ENCODE measurements at regions not wholly inside any gene's neighbourhood (a gene's known extent, or its start where the extent isn't known, plus 50 kb on each side); places are given as distances from the start of the nearest gene placed in this dataset.

DNA sequence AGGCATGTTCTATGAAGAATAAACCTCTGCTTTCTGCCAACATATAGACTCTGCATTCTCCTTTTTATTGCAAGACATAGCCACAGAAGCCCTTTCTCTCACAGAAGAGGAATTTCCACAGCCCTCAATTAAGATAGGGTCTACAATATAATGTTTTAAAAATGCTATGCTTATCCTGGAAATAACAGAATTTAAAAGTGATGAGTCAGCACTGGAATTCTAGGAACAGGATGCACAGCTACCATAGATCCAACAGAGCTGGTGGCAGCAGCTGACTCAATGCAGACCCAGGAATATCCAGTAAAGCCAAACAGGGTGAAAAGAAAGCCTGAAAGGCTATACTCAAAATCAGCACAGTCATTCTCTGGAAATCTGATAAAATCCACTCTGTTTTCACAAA is 866.9 kb downstream of the TRIB2 start (continued):
- no peak for TF ChIP-seq ZNF331 (CRISPR knock-in tag; IDR thresholded peaks at IDR 0.05; ENCODE audit: low read depth)
- no peak for TF ChIP-seq EZH2 (IDR thresholded peaks at IDR 0.05; ENCODE audit: low read depth, unreplicated experiment)
- TF ChIP-seq NANOG (IDR thresholded peaks at IDR 0.05; ENCODE audit: borderline replicate concordance), result no peak
- TF ChIP-seq, protein P1, sequence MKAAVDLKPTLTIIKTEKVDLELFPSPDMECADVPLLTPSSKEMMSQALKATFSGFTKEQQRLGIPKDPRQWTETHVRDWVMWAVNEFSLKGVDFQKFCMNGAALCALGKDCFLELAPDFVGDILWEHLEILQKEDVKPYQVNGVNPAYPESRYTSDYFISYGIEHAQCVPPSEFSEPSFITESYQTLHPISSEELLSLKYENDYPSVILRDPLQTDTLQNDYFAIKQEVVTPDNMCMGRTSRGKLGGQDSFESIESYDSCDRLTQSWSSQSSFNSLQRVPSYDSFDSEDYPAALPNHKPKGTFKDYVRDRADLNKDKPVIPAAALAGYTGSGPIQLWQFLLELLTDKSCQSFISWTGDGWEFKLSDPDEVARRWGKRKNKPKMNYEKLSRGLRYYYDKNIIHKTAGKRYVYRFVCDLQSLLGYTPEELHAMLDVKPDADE (IDR thresholded peaks at IDR 0.05), result no peak
- TF ChIP-seq ZNF114 (CRISPR knock-in tag; IDR thresholded peaks at IDR 0.05), result no peak

GRCh38 chr2:13584020-13584419 is 867.3 kb downstream of the TRIB2 start:
- Mint-ChIP-seq H3K9me3 (peaks cover 3% of the 10 kb centered on the region; the same call in 1 of the 3 replicates), H3K4me1 (no peaks in the 10 kb centered on the region), H3K27me3 (ENCODE audit: insufficient read depth, low read depth, poor library complexity) (peaks cover 3% of the 10 kb centered on the region), H3K4me3 (no peak overlapping the region), H3K36me3 (ENCODE audit: low read depth) (0 out of 3 replicates have a peak, but pooled peaks cover 3% of the 10 kb centered on the region), H3K27ac (peak overlapping the region; percentile 73; the same call in 1 of the 2 replicates)
- ATAC-seq, result no peak
- Histone ChIP-seq H3K9me2 (ENCODE audit: insufficient read depth) (no peaks in the 10 kb centered on the region), H3K27ac (ENCODE audit: low read depth) (no peak overlapping the region), H3K4me1 (ENCODE audit: insufficient read depth) (no peaks in the 10 kb centered on the region), H4K20me1 (replicated peaks; ENCODE audit: insufficient read depth) (no peaks in the 10 kb centered on the region), H3K27me3 (ENCODE audit: insufficient read depth) (no peaks in the 10 kb centered on the region), H3F3A (replicated peaks; ENCODE audit: low read depth) (no peaks in the 10 kb centered on the region), H3K4me2 (no peak overlapping the region), H3K4me3 (no peak overlapping the region), H3K36me3 (ENCODE audit: insufficient read depth) (no peaks in the 10 kb centered on the region), H3K79me2 (replicated peaks; ENCODE audit: insufficient read depth) (no peaks in the 10 kb centered on the region), H2AFZ (no peak overlapping the region)
- DNase-seq (ENCODE audit: low spot score), result no peak
- no peak for TF ChIP-seq NANOG (IDR thresholded peaks at IDR 0.05; ENCODE audit: borderline replicate concordance)
- TF ChIP-seq, protein P2, sequence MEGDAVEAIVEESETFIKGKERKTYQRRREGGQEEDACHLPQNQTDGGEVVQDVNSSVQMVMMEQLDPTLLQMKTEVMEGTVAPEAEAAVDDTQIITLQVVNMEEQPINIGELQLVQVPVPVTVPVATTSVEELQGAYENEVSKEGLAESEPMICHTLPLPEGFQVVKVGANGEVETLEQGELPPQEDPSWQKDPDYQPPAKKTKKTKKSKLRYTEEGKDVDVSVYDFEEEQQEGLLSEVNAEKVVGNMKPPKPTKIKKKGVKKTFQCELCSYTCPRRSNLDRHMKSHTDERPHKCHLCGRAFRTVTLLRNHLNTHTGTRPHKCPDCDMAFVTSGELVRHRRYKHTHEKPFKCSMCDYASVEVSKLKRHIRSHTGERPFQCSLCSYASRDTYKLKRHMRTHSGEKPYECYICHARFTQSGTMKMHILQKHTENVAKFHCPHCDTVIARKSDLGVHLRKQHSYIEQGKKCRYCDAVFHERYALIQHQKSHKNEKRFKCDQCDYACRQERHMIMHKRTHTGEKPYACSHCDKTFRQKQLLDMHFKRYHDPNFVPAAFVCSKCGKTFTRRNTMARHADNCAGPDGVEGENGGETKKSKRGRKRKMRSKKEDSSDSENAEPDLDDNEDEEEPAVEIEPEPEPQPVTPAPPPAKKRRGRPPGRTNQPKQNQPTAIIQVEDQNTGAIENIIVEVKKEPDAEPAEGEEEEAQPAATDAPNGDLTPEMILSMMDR (conservative IDR thresholded peaks at IDR 0.05; ENCODE audit: low read depth in 2 of 2), result no peak
- TF ChIP-seq, protein P1 (IDR thresholded peaks at IDR 0.05), result no peak
- TF ChIP-seq EZH2 (IDR thresholded peaks at IDR 0.05; ENCODE audit: low read depth, unreplicated experiment), result no peak
- TF ChIP-seq, protein P3, sequence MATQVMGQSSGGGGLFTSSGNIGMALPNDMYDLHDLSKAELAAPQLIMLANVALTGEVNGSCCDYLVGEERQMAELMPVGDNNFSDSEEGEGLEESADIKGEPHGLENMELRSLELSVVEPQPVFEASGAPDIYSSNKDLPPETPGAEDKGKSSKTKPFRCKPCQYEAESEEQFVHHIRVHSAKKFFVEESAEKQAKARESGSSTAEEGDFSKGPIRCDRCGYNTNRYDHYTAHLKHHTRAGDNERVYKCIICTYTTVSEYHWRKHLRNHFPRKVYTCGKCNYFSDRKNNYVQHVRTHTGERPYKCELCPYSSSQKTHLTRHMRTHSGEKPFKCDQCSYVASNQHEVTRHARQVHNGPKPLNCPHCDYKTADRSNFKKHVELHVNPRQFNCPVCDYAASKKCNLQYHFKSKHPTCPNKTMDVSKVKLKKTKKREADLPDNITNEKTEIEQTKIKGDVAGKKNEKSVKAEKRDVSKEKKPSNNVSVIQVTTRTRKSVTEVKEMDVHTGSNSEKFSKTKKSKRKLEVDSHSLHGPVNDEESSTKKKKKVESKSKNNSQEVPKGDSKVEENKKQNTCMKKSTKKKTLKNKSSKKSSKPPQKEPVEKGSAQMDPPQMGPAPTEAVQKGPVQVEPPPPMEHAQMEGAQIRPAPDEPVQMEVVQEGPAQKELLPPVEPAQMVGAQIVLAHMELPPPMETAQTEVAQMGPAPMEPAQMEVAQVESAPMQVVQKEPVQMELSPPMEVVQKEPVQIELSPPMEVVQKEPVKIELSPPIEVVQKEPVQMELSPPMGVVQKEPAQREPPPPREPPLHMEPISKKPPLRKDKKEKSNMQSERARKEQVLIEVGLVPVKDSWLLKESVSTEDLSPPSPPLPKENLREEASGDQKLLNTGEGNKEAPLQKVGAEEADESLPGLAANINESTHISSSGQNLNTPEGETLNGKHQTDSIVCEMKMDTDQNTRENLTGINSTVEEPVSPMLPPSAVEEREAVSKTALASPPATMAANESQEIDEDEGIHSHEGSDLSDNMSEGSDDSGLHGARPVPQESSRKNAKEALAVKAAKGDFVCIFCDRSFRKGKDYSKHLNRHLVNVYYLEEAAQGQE (IDR thresholded peaks at IDR 0.05; ENCODE audit: unreplicated experiment), result no peak
- no peak for TF ChIP-seq STAT1 (IDR thresholded peaks at IDR 0.05; ENCODE audit: unreplicated experiment)
- TF ChIP-seq ZNF462 (CRISPR knock-in tag; IDR thresholded peaks at IDR 0.05), result no peak
- TF ChIP-seq JUNB (IDR thresholded peaks at IDR 0.05; ENCODE audit: unreplicated experiment), result no peak
- no peak for TF ChIP-seq POLR2AphosphoS5 (IDR thresholded peaks at IDR 0.05; ENCODE audit: low read depth)
- no peak for TF ChIP-seq EZH2phosphoT487 (IDR thresholded peaks at IDR 0.05; ENCODE audit: unreplicated experiment)
